Mesothelial cell of epicardium (in vitro differentiated cells): ENCODE measurements at regions not wholly inside any gene's neighbourhood (a gene's known extent, or its start where the extent isn't known, plus 50 kb on each side); places are given as distances from the start of the nearest gene placed in this dataset.

Experiments
- DNase-seq, 2 experiments: peaks; one replicate each; pipeline ENCODE4 v3.0.0; 2021; ENCODE audit warnings: low spot score in 2 of 2; ENCODE audit not compliant: unreplicated experiment in 2 of 2
- H3K27ac Mint-ChIP-seq: 2 replicates; pipeline ENCODE4 v1.8.0; 2021; ENCODE audit warnings: mixed read lengths
- H3K27me3 Mint-ChIP-seq: 2 replicates; pipeline ENCODE4 v1.8.0; 2021; ENCODE audit warnings: low read depth, mixed read lengths
- H3K36me3 Mint-ChIP-seq: 2 replicates; pipeline ENCODE4 v1.8.0; 2021; ENCODE audit warnings: mixed read lengths
- H3K4me1 Mint-ChIP-seq: 2 replicates; pipeline ENCODE4 v1.8.0; 2021; ENCODE audit warnings: mixed read lengths
- H3K4me3 Mint-ChIP-seq: 2 replicates; pipeline ENCODE4 v1.8.0; 2021; ENCODE audit warnings: mild to moderate bottlenecking, moderate library complexity, mixed read lengths
- H3K9me3 Mint-ChIP-seq: 2 replicates; pipeline ENCODE4 v1.8.0; 2021; ENCODE audit warnings: mixed read lengths
- CTCF ChIP-seq: fragments of 200-600 bp; sonication (generic); IDR thresholded peaks from one replicate; pipeline ENCODE4 v1.5.0; 2021; ENCODE audit warnings: antibody characterized with exemption; ENCODE audit not compliant: unreplicated experiment

GRCh38 chr7:12921751-12922345 is 234.4 kb downstream of the ARL4A start:
- no peaks in the 10 kb centered on the region for H3K36me3 Mint-ChIP-seq
- no peak for TF ChIP-seq CTCF
- peaks cover 6% of the 10 kb centered on the region for H3K9me3 Mint-ChIP-seq
- peaks cover 33% of the 10 kb centered on the region for H3K4me1 Mint-ChIP-seq
- no peaks in the 10 kb centered on the region for H3K27me3 Mint-ChIP-seq
- no peak overlapping the region for H3K27ac Mint-ChIP-seq
- no peak overlapping the region for H3K4me3 Mint-ChIP-seq
- no peak for DNase-seq

GRCh38 chr7:12923971-12924370 is 236.5 kb downstream of the ARL4A start:
- H3K27ac Mint-ChIP-seq: no peak overlapping the region
- no peaks in the 10 kb centered on the region for H3K36me3 Mint-ChIP-seq
- DNase-seq: no peak
- H3K9me3 Mint-ChIP-seq: no peaks in the 10 kb centered on the region
- H3K27me3 Mint-ChIP-seq: no peaks in the 10 kb centered on the region
- no peak for TF ChIP-seq CTCF
- peaks cover 51% of the 10 kb centered on the region for H3K4me1 Mint-ChIP-seq
- no peak overlapping the region for H3K4me3 Mint-ChIP-seq

GRCh38 chr7:12926206-12926605 is 238.8 kb downstream of the ARL4A start:
- peaks cover 69% of the 10 kb centered on the region for H3K4me1 Mint-ChIP-seq
- peak overlapping the region; percentile 45 for H3K27ac Mint-ChIP-seq
- no peak overlapping the region for H3K4me3 Mint-ChIP-seq
- TF ChIP-seq CTCF: no peak
- peaks cover 5% of the 10 kb centered on the region for H3K9me3 Mint-ChIP-seq
- H3K36me3 Mint-ChIP-seq: no peaks in the 10 kb centered on the region
- no peak for DNase-seq
- H3K27me3 Mint-ChIP-seq: no peaks in the 10 kb centered on the region

GRCh38 chr7:12927635-12928434 is 240.4 kb downstream of the ARL4A start:
- Mint-ChIP-seq H3K9me3 (peaks cover 10% of the 10 kb centered on the region), H3K4me3 (no peak overlapping the region), H3K36me3 (no peaks in the 10 kb centered on the region), H3K4me1 (peaks cover 58% of the 10 kb centered on the region), H3K27me3 (no peaks in the 10 kb centered on the region), H3K27ac (peak overlapping the region; percentile 45)
- DNase-seq: no peak
- TF ChIP-seq CTCF: no peak

- Mint-ChIP-seq H3K9me3 (peaks cover 10% of the 10 kb centered on the region), H3K27ac (peak overlapping the region; percentile 88), H3K4me3 (no peak overlapping the region), H3K4me1 (peaks cover 46% of the 10 kb centered on the region), H3K27me3 (no peaks in the 10 kb centered on the region), H3K36me3 (no peaks in the 10 kb centered on the region)
- DNase-seq: no peak
- no peak for TF ChIP-seq CTCF
Observed at GRCh38 chr7:12929476-12930140, 242.2 kb downstream of the ARL4A start.
